ENCODE measurements at regions not wholly inside any gene's neighbourhood (a gene's known extent, or its start where the extent isn't known, plus 50 kb on each side); places are given as distances from the start of the nearest gene placed in this dataset.

GRCh38 chr10:117762126-117762818 lies 219.7 kb downstream of the EMX2 start:
- H3K9me3 ChIP-seq (ENCODE audit: control insufficient read depth in 1 of 2, insufficient read depth in 1 of 2, low read depth in 1 of 2, low read length in 2 of 2): no peaks in the 10 kb centered on the region
- ATAC-seq (no peak), DNase-seq (ENCODE audit: low read depth, low spot score) (no peak)
- no peaks in the 10 kb centered on the region for H3K9me2 ChIP-seq (ENCODE audit: insufficient read depth)
- H4K20me1 ChIP-seq (ENCODE audit: insufficient read depth): no peaks in the 10 kb centered on the region
- peaks cover 54% of the 10 kb centered on the region for H3K27me3 ChIP-seq (ENCODE audit: insufficient read depth, low read length)
- intact Hi-C loops (cut with micrococcal nuclease): no loop called here
- ChIA-PET CTCF (no interaction called here), POLR2A (no interaction called here), RAD21 (ENCODE audit: low non-redundant PET in 1 of 2, low total read pairs in 2 of 2, uncharacterized antibody in 2 of 2, unreplicated experiment in 2 of 2) (no interaction called here)
- no peak overlapping the region for H3K9ac ChIP-seq (ENCODE audit: low read length)
- no peak overlapping the region for H3K27ac ChIP-seq (ENCODE audit: low read depth, low read length)
- no peak overlapping the region for H2AFZ ChIP-seq (ENCODE audit: low read depth, low read length, poor library complexity, severe bottlenecking)
- no peaks in the 10 kb centered on the region for H3K4me1 ChIP-seq (ENCODE audit: control insufficient read depth in 1 of 2, insufficient read depth in 2 of 2, low read length in 2 of 2)
- BruUV-seq (replicated peaks): no TSS peak
- H3K79me2 ChIP-seq (ENCODE audit: insufficient read depth, low read length): no peaks in the 10 kb centered on the region
- H3K36me3 ChIP-seq (ENCODE audit: control insufficient read depth in 1 of 2, insufficient read depth in 2 of 2, low read length in 2 of 2): no peaks in the 10 kb centered on the region
- H3K4me2 ChIP-seq (ENCODE audit: low read length): no peak overlapping the region
- TF ChIP-seq JUND (IDR thresholded peaks at IDR 0.05) (no peak), CEBPB (IDR thresholded peaks at IDR 0.05; ENCODE audit: low read depth) (no peak), CTCF (IDR thresholded peaks at IDR 0.05 in 2 of 3, conservative IDR thresholded peaks at IDR 0.05 in 1 of 3; ENCODE audit: borderline replicate concordance in 1 of 3, insufficient read depth in 1 of 3, low read depth in 2 of 3, low read length in 2 of 3) (no peak), ZFX (IDR thresholded peaks at IDR 0.05) (no peak), FOSL1 (IDR thresholded peaks at IDR 0.05; ENCODE audit: low read depth) (no peak), SP1 (IDR thresholded peaks at IDR 0.05; ENCODE audit: low read depth) (no peak), ZNF274 (IDR thresholded peaks at IDR 0.05; ENCODE audit: low read depth, low read length) (no peak), EZH2 (IDR thresholded peaks at IDR 0.05) (no peak), MAX (IDR thresholded peaks at IDR 0.05) (no peak), CBX3 (IDR thresholded peaks at IDR 0.05; ENCODE audit: low read depth) (no peak), POLR2A (IDR thresholded peaks at IDR 0.05; ENCODE audit: borderline replicate concordance, extremely low read depth, insufficient read depth, insufficient read length) (no peak), POLR2AphosphoS5 (IDR thresholded peaks at IDR 0.05; ENCODE audit: low read depth, low read length) (no peak), REST (IDR thresholded peaks at IDR 0.05; ENCODE audit: low read depth) (no peak), ATF3 (IDR thresholded peaks at IDR 0.05) (no peak), SIN3A (IDR thresholded peaks at IDR 0.05; ENCODE audit: low read depth) (no peak), TCF7L2 (IDR thresholded peaks at IDR 0.05; ENCODE audit: borderline replicate concordance, extremely low read depth, insufficient read depth, insufficient read length) (no peak), YY1 (IDR thresholded peaks at IDR 0.05; ENCODE audit: extremely low read depth, insufficient replicate concordance, low read depth, low read length) (no peak)
- no peak overlapping the region for H3K4me3 ChIP-seq (replicated peaks in 1 of 2; ENCODE audit: low read depth in 1 of 2, low read length in 2 of 2)
